ENCODE measurements at regions not wholly inside any gene's neighbourhood (a gene's known extent, or its start where the extent isn't known, plus 50 kb on each side); places are given as distances from the start of the nearest gene placed in this dataset.

DNA sequence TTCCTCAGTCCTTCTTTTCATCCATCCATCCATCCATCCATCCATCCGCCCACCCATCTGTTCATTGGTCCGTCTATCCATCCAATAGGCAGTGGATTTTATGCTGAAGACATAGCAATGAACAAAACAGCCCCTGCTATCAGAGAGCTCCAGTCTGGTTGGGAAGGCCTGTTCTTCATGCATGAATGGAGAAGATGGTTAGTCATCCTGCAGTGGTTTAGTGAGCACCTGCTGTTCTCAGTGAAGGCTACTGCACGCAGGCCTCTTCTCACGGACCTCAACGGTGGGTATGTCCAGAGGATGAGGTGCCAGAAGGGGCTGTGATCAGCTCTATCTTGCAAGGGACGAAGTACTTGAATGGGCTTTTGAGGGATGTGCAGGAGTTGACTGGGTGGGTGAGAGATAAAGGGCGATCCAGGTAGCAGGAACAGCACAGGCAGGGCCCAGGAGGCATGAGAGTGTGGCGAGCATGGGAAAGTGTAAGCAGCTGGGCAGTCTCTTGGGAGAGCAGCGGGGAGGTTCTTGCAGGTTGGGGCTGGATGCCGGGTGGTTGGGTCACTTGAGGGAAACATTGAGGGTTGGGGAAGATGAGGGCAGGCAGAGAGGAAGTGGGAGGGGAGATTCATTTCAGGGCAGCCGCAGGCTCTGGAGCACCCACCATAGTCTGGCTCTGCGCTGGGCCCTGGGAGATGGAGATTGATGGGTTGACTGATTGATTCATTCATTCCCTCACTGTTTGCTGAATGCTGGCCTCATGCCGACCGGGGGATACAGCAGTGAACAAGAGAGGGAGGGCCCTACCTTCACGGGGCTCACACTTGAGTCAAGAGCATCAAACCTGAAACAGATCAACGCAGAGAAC is 115.0 kb upstream of the CIBAR2 start:
- no peak for TF ChIP-seq CTCF (IDR thresholded peaks at IDR 0.05)
- TF ChIP-seq POLR2A (IDR thresholded peaks at IDR 0.05): no peak

Measured in thyroid gland (tissue), 4 donors.